Caco-2 (cell line): ENCODE measurements at regions not wholly inside any gene's neighbourhood (a gene's known extent, or its start where the extent isn't known, plus 50 kb on each side); places are given as distances from the start of the nearest gene placed in this dataset.

Source experiments
- BruUV-seq: library from RNA; stranded (reverse); fragments of 400-500 nt; replicated peaks from 2 replicates; lab custom pipeline; 2021; lab: Mats Ljungman, UMichigan
- CTCF ChIA-PET: fragments of 300-600 bp; sonication (Branson Sonifier 250); formaldehyde crosslinking; loops from one replicate; lab custom pipeline; 2022; ENCODE audit warnings: antibody characterized with exemption; lab: Charles Lee
- POLR2A ChIA-PET: fragments of 300-600 bp; sonication (Branson Sonifier 250); formaldehyde crosslinking; loops from one replicate; lab custom pipeline; 2022; ENCODE audit warnings: antibody characterized with exemption; lab: Charles Lee
- DNase-seq, 2 experiments: peaks; one replicate each; pipeline versions ENCODE4 v3.0.0 to v3.0.0-alpha.2; 2020 to 2022
- H3K27me3 ChIP-seq: replicated peaks from 2 replicates; pipeline ENCODE4 v1.6.0; 2011; ENCODE audit warnings: low read length; ENCODE audit not compliant: control insufficient read depth, insufficient read depth
- H3K36me3 ChIP-seq: 2 replicates; pipeline ENCODE4 v1.5.1; 2011; ENCODE audit warnings: low read length; ENCODE audit not compliant: control insufficient read depth, insufficient read depth
- H3K4me1 ChIP-seq: fragments of 250-450 bp; sonication (Bioruptor Pico); 2 replicates; pipeline ENCODE4 v1.5.1; 2020; ENCODE audit warnings: mild to moderate bottlenecking
- H3K4me3 ChIP-seq: 2 replicates; pipeline ENCODE4 v1.5.1; 2011; ENCODE audit warnings: low read depth, mild to moderate bottlenecking, control low read depth, low read length
- H3K9me3 ChIP-seq: fragments of 250-450 bp; sonication (Bioruptor Pico); 2 replicates; pipeline ENCODE4 v1.5.1; 2020; ENCODE audit warnings: mild to moderate bottlenecking, moderate library complexity
- H3K27ac Mint-ChIP-seq: one replicate; pipeline ENCODE4 v1.8.0; 2022; ENCODE audit warnings: mixed read lengths; ENCODE audit not compliant: unreplicated experiment
- H3K27me3 Mint-ChIP-seq: one replicate; pipeline ENCODE4 v1.8.0; 2022; ENCODE audit warnings: mixed read lengths; ENCODE audit not compliant: insufficient read depth, unreplicated experiment
- H3K36me3 Mint-ChIP-seq: one replicate; pipeline ENCODE4 v1.8.0; 2022; ENCODE audit warnings: mild to moderate bottlenecking, mixed read lengths; ENCODE audit not compliant: insufficient read depth, unreplicated experiment
- H3K4me1 Mint-ChIP-seq: one replicate; pipeline ENCODE4 v1.8.0; 2022; ENCODE audit warnings: low read depth, mixed read lengths; ENCODE audit not compliant: unreplicated experiment
- H3K4me3 Mint-ChIP-seq: one replicate; pipeline ENCODE4 v1.8.0; 2022; ENCODE audit warnings: mild to moderate bottlenecking, moderate library complexity, mixed read lengths; ENCODE audit not compliant: unreplicated experiment
- H3K9me3 Mint-ChIP-seq: one replicate; pipeline ENCODE4 v1.8.0; 2022; ENCODE audit warnings: mixed read lengths; ENCODE audit not compliant: unreplicated experiment
- CTCF ChIP-seq, 2 experiments: fragments of 200-600 bp in 1 of 2; IDR thresholded peaks; 1 replicate in 1 of 2; 2 replicates in 1 of 2; pipeline versions ENCODE4 v1.5.1 to v1.8.0; 2011 to 2022; ENCODE audit warnings: antibody characterized with exemption in 1 of 2, control low read depth in 1 of 2, inconsistent platforms in 1 of 2, low read depth in 1 of 2, low read length in 1 of 2, mild to moderate bottlenecking in 1 of 2, moderate library complexity in 1 of 2; ENCODE audit not compliant: insufficient read depth in 1 of 2, severe bottlenecking in 1 of 2, unreplicated experiment in 1 of 2
- intact Hi-C: fragments of 100-400 bp; cut with micrococcal nuclease; formaldehyde crosslinking; loops from one replicate; pipeline ENCODE4 v1.10.0; 2022; ENCODE audit not compliant: unreplicated experiment

GRCh38 chr1:2934642-2935081 lies 86.6 kb upstream of the ACTRT2 start:
- no peak overlapping the region for H3K27ac Mint-ChIP-seq
- no peak overlapping the region for H3K4me3 ChIP-seq

DNA sequence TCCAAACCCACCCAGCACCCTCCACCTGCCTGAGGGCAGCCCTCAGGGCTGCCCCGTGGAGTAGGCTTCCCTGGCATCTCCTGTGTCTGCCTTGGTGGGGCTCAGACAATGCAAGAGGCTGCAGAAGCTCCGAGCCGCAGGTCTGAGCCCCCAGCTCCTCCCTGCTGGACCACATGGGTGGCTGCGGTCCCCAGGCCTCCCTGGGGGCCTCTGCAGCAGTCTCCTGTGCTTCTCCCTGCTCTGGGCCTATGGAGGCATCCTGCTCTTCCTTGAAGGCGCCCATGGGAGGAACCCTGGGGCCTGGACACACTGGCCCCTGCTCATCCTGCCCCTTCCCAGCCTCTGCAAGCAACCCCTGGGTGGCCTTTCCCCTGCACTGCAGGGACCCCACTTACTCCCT lies 86.1 kb upstream of the ACTRT2 start:
- no peaks in the 10 kb centered on the region for H3K36me3 Mint-ChIP-seq
- no TSS peak for BruUV-seq
- H3K27me3 ChIP-seq, result peaks cover 3% of the 10 kb centered on the region
- H3K4me3 Mint-ChIP-seq, result no peak overlapping the region
- H3K4me3 ChIP-seq, result no peak overlapping the region
- CTCF ChIA-PET, result no interaction called here
- DNase-seq, result no peak
- no peaks in the 10 kb centered on the region for H3K36me3 ChIP-seq
- intact Hi-C loops, result no loop called here
- no peaks in the 10 kb centered on the region for H3K9me3 ChIP-seq
- no peak overlapping the region for H3K27ac Mint-ChIP-seq
- peaks cover 11% of the 10 kb centered on the region for H3K27me3 Mint-ChIP-seq
- TF ChIP-seq CTCF (IDR thresholded peaks at IDR 0.05; ENCODE audit: insufficient read depth in 1 of 2, low read depth in 1 of 2, low read length in 1 of 2, severe bottlenecking in 1 of 2, unreplicated experiment in 1 of 2), result no peak
- no peaks in the 10 kb centered on the region for H3K4me1 ChIP-seq
- POLR2A ChIA-PET, result no interaction called here
- H3K9me3 Mint-ChIP-seq, result no peaks in the 10 kb centered on the region
- no peaks in the 10 kb centered on the region for H3K4me1 Mint-ChIP-seq

More at GRCh38 chr1:2934642-2935081, 86.6 kb upstream of the ACTRT2 start:
- intact Hi-C loops, result no loop called here
- CTCF ChIA-PET, result no interaction called here
- no TSS peak for BruUV-seq
- no peaks in the 10 kb centered on the region for H3K36me3 ChIP-seq
- Mint-ChIP-seq H3K4me3 (no peak overlapping the region), H3K36me3 (no peaks in the 10 kb centered on the region), H3K9me3 (no peaks in the 10 kb centered on the region), H3K4me1 (no peaks in the 10 kb centered on the region), H3K27me3 (peaks cover 13% of the 10 kb centered on the region)
- POLR2A ChIA-PET, result no interaction called here
- no peak for DNase-seq
- no peaks in the 10 kb centered on the region for H3K4me1 ChIP-seq
- H3K9me3 ChIP-seq, result no peaks in the 10 kb centered on the region
- no peak for TF ChIP-seq CTCF (IDR thresholded peaks at IDR 0.05; ENCODE audit: insufficient read depth in 1 of 2, low read depth in 1 of 2, low read length in 1 of 2, severe bottlenecking in 1 of 2, unreplicated experiment in 1 of 2)
- H3K27me3 ChIP-seq, result peaks cover 3% of the 10 kb centered on the region

GRCh38 chr1:2935751-2936390 lies 85.4 kb upstream of the ACTRT2 start:
- no peaks in the 10 kb centered on the region for H3K4me1 Mint-ChIP-seq
- peaks cover 3% of the 10 kb centered on the region for H3K27me3 ChIP-seq
- peaks cover 3% of the 10 kb centered on the region; the same call in 1 of the 2 replicates for H3K9me3 ChIP-seq
- no TSS peak for BruUV-seq
- H3K4me1 ChIP-seq, result no peaks in the 10 kb centered on the region
- DNase-seq, result no peak
- H3K36me3 Mint-ChIP-seq, result no peaks in the 10 kb centered on the region
- H3K36me3 ChIP-seq, result no peaks in the 10 kb centered on the region
- H3K27ac Mint-ChIP-seq, result no peak overlapping the region
- ChIA-PET POLR2A (no interaction called here), CTCF (no interaction called here)
- intact Hi-C loops, result no loop called here
- no peaks in the 10 kb centered on the region for H3K9me3 Mint-ChIP-seq
- H3K4me3 ChIP-seq, result no peak overlapping the region
- peaks cover 10% of the 10 kb centered on the region for H3K27me3 Mint-ChIP-seq
- no peak overlapping the region for H3K4me3 Mint-ChIP-seq
- TF ChIP-seq CTCF (IDR thresholded peaks at IDR 0.05; ENCODE audit: insufficient read depth in 1 of 2, low read depth in 1 of 2, low read length in 1 of 2, severe bottlenecking in 1 of 2, unreplicated experiment in 1 of 2), result no peak
